ENCODE measurements at regions not wholly inside any gene's neighbourhood (a gene's known extent, or its start where the extent isn't known, plus 50 kb on each side); places are given as distances from the start of the nearest gene placed in this dataset.

GRCh38 chr12:100737168-100737567 lies 57.4 kb upstream of the ANO4 start:
- ChIA-PET POLR2A (no interaction called here), CTCF (ENCODE audit: unreplicated experiment) (no interaction called here)
- Histone ChIP-seq H3K4me1 (ENCODE audit: insufficient read depth, low read length, poor library complexity, severe bottlenecking) (no peaks in the 10 kb centered on the region), H2AFZ (ENCODE audit: low read length) (no peak overlapping the region), H4K20me1 (ENCODE audit: insufficient read depth, low read length) (no peaks in the 10 kb centered on the region), H3K9me3 (ENCODE audit: low read length) (no peaks in the 10 kb centered on the region), H3K4me3 (ENCODE audit: low read depth, low read length, poor library complexity, severe bottlenecking) (no peak overlapping the region), H3K36me3 (ENCODE audit: insufficient read depth, low read length) (no peaks in the 10 kb centered on the region), H3K9me2 (ENCODE audit: insufficient read depth, low read length) (no peaks in the 10 kb centered on the region), H3K27ac (ENCODE audit: low read depth, low read length, poor library complexity, severe bottlenecking) (no peak overlapping the region), H3K79me2 (ENCODE audit: insufficient read depth, low read depth, low read length) (no peaks in the 10 kb centered on the region), H3K4me2 (ENCODE audit: low read length) (no peak overlapping the region)
- intact Hi-C loops (cut with micrococcal nuclease; ENCODE audit: unreplicated experiment): no loop called here
- no TSS peak for BruUV-seq (replicated peaks)
- no peak for DNase-seq (ENCODE audit: low spot score)
- TF ChIP-seq CTCF (conservative IDR thresholded peaks at IDR 0.05; ENCODE audit: low read length): no peak
- TF ChIP-seq EZH2phosphoT487 (IDR thresholded peaks at IDR 0.05; ENCODE audit: borderline replicate concordance, low read depth, low read length): no peak

- ChIA-PET POLR2A (interaction anchor here (0.6 kb wide), 2 partner anchors 43 to 243 kb away, joined by 3 read pairs; no protein-coding TSS in a partner anchor), CTCF (ENCODE audit: unreplicated experiment) (no interaction called here)
- H3K4me3 ChIP-seq (ENCODE audit: low read depth, low read length, poor library complexity, severe bottlenecking): no peak overlapping the region
- no peaks in the 10 kb centered on the region for H3K79me2 ChIP-seq (ENCODE audit: insufficient read depth, low read depth, low read length)
- TF ChIP-seq EZH2phosphoT487 (IDR thresholded peaks at IDR 0.05; ENCODE audit: borderline replicate concordance, low read depth, low read length) (no peak), CTCF (conservative IDR thresholded peaks at IDR 0.05; ENCODE audit: low read length) (no peak)
- H3K27ac ChIP-seq (ENCODE audit: low read depth, low read length, poor library complexity, severe bottlenecking): no peak overlapping the region
- H3K4me1 ChIP-seq (ENCODE audit: insufficient read depth, low read length, poor library complexity, severe bottlenecking): no peaks in the 10 kb centered on the region
- H2AFZ ChIP-seq (ENCODE audit: low read length): no peak overlapping the region
- no peak overlapping the region for H3K4me2 ChIP-seq (ENCODE audit: low read length)
- H3K9me3 ChIP-seq (ENCODE audit: low read length): no peaks in the 10 kb centered on the region
- no peaks in the 10 kb centered on the region for H3K36me3 ChIP-seq (ENCODE audit: insufficient read depth, low read length)
- DNase-seq (ENCODE audit: low spot score): no peak
- no TSS peak for BruUV-seq (replicated peaks)
- intact Hi-C loops (cut with micrococcal nuclease; ENCODE audit: unreplicated experiment): no loop called here
- H3K9me2 ChIP-seq (ENCODE audit: insufficient read depth, low read length): no peaks in the 10 kb centered on the region
- H4K20me1 ChIP-seq (ENCODE audit: insufficient read depth, low read length): no peaks in the 10 kb centered on the region
Measured at GRCh38 chr12:100738086-100738485, 56.5 kb upstream of the ANO4 start.

GRCh38 chr12:100741084-100741711 lies 53.4 kb upstream of the ANO4 start:
- no peak overlapping the region for H2AFZ ChIP-seq (ENCODE audit: low read length)
- BruUV-seq (replicated peaks): no TSS peak
- no peaks in the 10 kb centered on the region for H3K9me3 ChIP-seq (ENCODE audit: low read length)
- H3K4me3 ChIP-seq (ENCODE audit: low read depth, low read length, poor library complexity, severe bottlenecking): no peak overlapping the region
- no peaks in the 10 kb centered on the region for H3K36me3 ChIP-seq (ENCODE audit: insufficient read depth, low read length)
- intact Hi-C loops (cut with micrococcal nuclease; ENCODE audit: unreplicated experiment): loop anchor here (1.0 to 5.0 kb wide), 2 partner anchors 72 to 509 kb away; no protein-coding TSS in a partner anchor
- no peaks in the 10 kb centered on the region for H3K9me2 ChIP-seq (ENCODE audit: insufficient read depth, low read length)
- CTCF ChIA-PET (ENCODE audit: unreplicated experiment): no interaction called here
- peak; percentile 92 for TF ChIP-seq CTCF (conservative IDR thresholded peaks at IDR 0.05; ENCODE audit: low read length)
- TF ChIP-seq EZH2phosphoT487 (IDR thresholded peaks at IDR 0.05; ENCODE audit: borderline replicate concordance, low read depth, low read length): no peak
- no peaks in the 10 kb centered on the region for H3K4me1 ChIP-seq (ENCODE audit: insufficient read depth, low read length, poor library complexity, severe bottlenecking)
- DNase-seq (ENCODE audit: low spot score): peak; percentile 44
- no peaks in the 10 kb centered on the region for H3K79me2 ChIP-seq (ENCODE audit: insufficient read depth, low read depth, low read length)
- no peak overlapping the region for H3K27ac ChIP-seq (ENCODE audit: low read depth, low read length, poor library complexity, severe bottlenecking)
- no peak overlapping the region for H3K4me2 ChIP-seq (ENCODE audit: low read length)
- POLR2A ChIA-PET: no interaction called here
- H4K20me1 ChIP-seq (ENCODE audit: insufficient read depth, low read length): no peaks in the 10 kb centered on the region

All from OCI-LY7 (cell line).